A549 (cell line): ENCODE measurements at regions not wholly inside any gene's neighbourhood (a gene's known extent, or its start where the extent isn't known, plus 50 kb on each side); places are given as distances from the start of the nearest gene placed in this dataset.

Experiments
- ATAC-seq, 2 experiments: fragments of 200-7000 bp in 1 of 2; fragments of >200 bp in 1 of 2; cut with Nextera tagmentation in 1 of 2; cut with Tn5 transposase in 1 of 2; 3 replicates each; pipeline versions ENCODE4 v1.8.0 to v1.9.1; 2018 to 2020; ENCODE audit warnings: mild to moderate bottlenecking in 1 of 2, moderate library complexity in 1 of 2
- CTCF ChIA-PET: fragments of 300-600 bp; sonication (Branson Sonifier 250); formaldehyde crosslinking; extraction: SDS; loops from one replicate; lab custom pipeline; 2021; ENCODE audit warnings: antibody characterized with exemption, inconsistent platforms; lab: Yijun Ruan, JAX
- POLR2A ChIA-PET: fragments of 350-600 bp; formaldehyde crosslinking; extraction: SDS; loops from one replicate; lab custom pipeline; 2021; ENCODE audit warnings: antibody characterized with exemption, inconsistent platforms; lab: Yijun Ruan, JAX
- DNase-seq, 2 experiments: peaks; one replicate each; pipeline versions ENCODE4 v3.0.0 to v3.0.0-alpha.2; 2011 to 2016; ENCODE audit warnings: low read depth in 1 of 2, low spot score in 1 of 2
- FAIRE-seq: peaks from 2 replicates; lab custom pipeline; 2011; peaks lifted over from hg19 to GRCh38; lab: Jason Lieb, UNC
- H3K27ac ChIP-seq, 2 experiments: fragments of >200 bp; sonication (Bioruptor Twin); formaldehyde crosslinking; 3 replicates each; pipeline ENCODE4 v1.5.1; 2016 to 2017
- H3K4me1 ChIP-seq: fragments of >200 bp; sonication (Bioruptor Twin); formaldehyde crosslinking; 3 replicates; pipeline ENCODE4 v1.6.1; 2016
- H3K4me2 ChIP-seq: fragments of >200 bp; sonication (Bioruptor Twin); formaldehyde crosslinking; 3 replicates; pipeline ENCODE4 v1.6.1; 2016
- H3K4me3 ChIP-seq: fragments of >200 bp; sonication (Bioruptor Twin); formaldehyde crosslinking; 3 replicates; pipeline ENCODE4 v1.5.1; 2016
- H3K9me3 ChIP-seq: fragments of >200 bp; sonication (Bioruptor Twin); formaldehyde crosslinking; 3 replicates; pipeline ENCODE4 v1.6.1; 2016
- ATOH8 ChIP-seq: fragments of 250-450 bp; sonication (Bioruptor Pico); IDR thresholded peaks from 2 replicates; pipeline ENCODE4 v1.5.0; 2020; ENCODE audit warnings: low read depth, mild to moderate bottlenecking, moderate library complexity
- CBX2 ChIP-seq: fragments of 200-600 bp; sonication (generic); IDR thresholded peaks from 2 replicates; pipeline ENCODE4 v1.6.1; 2016; ENCODE audit warnings: low read depth, mild to moderate bottlenecking, borderline replicate concordance
- CEBPB ChIP-seq, 2 experiments: fragments of >200 bp in 1 of 2; sonication (Bioruptor Twin) in 1 of 2; formaldehyde crosslinking in 1 of 2; IDR thresholded peaks; 2 replicates each; pipeline ENCODE4 v1.6.1; 2012 to 2016
- EHF ChIP-seq: fragments of 250-450 bp; sonication (Bioruptor Pico); IDR thresholded peaks from 2 replicates; pipeline ENCODE4 v1.5.0; 2020; ENCODE audit warnings: mild to moderate bottlenecking
- EHMT2 ChIP-seq: fragments of 200-600 bp; sonication (generic); IDR thresholded peaks from 2 replicates; pipeline ENCODE4 v1.6.1; 2016; ENCODE audit warnings: antibody characterized with exemption, low read depth, mild to moderate bottlenecking, moderate library complexity
- EP300 ChIP-seq, 2 experiments: fragments of >200 bp; sonication (Bioruptor Twin); formaldehyde crosslinking; IDR thresholded peaks; 2 replicates in 1 of 2; 3 replicates in 1 of 2; pipeline ENCODE4 v1.6.1; 2016 to 2017
- ESRRA ChIP-seq: fragments of 150-350 bp; IDR thresholded peaks from 2 replicates; pipeline ENCODE4 v1.6.1; 2014; ENCODE audit warnings: mild to moderate bottlenecking, low read length, borderline replicate concordance
- FOSL2 ChIP-seq, 2 experiments: fragments of 450-650 bp in 1 of 2; fragments of >200 bp in 1 of 2; sonication (Bioruptor Twin) in 1 of 2; formaldehyde crosslinking; IDR thresholded peaks; 2 replicates each; pipeline versions ENCODE4 v1.5.0 to v1.6.1; 2016 to 2020; ENCODE audit warnings: mild to moderate bottlenecking in 1 of 2, moderate library complexity in 1 of 2
- HDAC2 ChIP-seq: fragments of 200-600 bp; sonication (generic); IDR thresholded peaks from 2 replicates; pipeline ENCODE4 v1.6.1; 2016
- HEYL ChIP-seq: fragments of 250-450 bp; sonication (Bioruptor Pico); IDR thresholded peaks from 2 replicates; pipeline ENCODE4 v1.8.0; 2021; ENCODE audit warnings: mild to moderate bottlenecking, moderate library complexity
- HOXB13 ChIP-seq: fragments of 250-450 bp; sonication (Bioruptor Pico); IDR thresholded peaks from 2 replicates; pipeline ENCODE4 v1.5.0; 2020; ENCODE audit warnings: low read depth, mild to moderate bottlenecking, moderate library complexity
- HOXB5 ChIP-seq: fragments of 250-450 bp; sonication (Bioruptor Pico); IDR thresholded peaks from 2 replicates; pipeline ENCODE4 v1.5.0; 2020; ENCODE audit warnings: mild to moderate bottlenecking, moderate library complexity
- KDM1A ChIP-seq: fragments of 200-600 bp; sonication (generic); IDR thresholded peaks from 2 replicates; pipeline ENCODE4 v1.6.1; 2016; ENCODE audit warnings: low read depth, mild to moderate bottlenecking
- MAFK ChIP-seq: fragments of 450-650 bp; IDR thresholded peaks from 2 replicates; pipeline ENCODE4 v1.6.1; 2014; ENCODE audit not compliant: partially characterized antibody
- MAZ ChIP-seq: fragments of 150-350 bp; IDR thresholded peaks from 2 replicates; pipeline ENCODE4 v1.6.1; 2014; ENCODE audit warnings: antibody characterized with exemption, low read depth, low read length, borderline replicate concordance
- MYC ChIP-seq: IDR thresholded peaks from 2 replicates; pipeline ENCODE4 v1.6.1; 2012; ENCODE audit warnings: mild to moderate bottlenecking, inconsistent platforms, low read length, improper control_type of control experiment, borderline replicate concordance
- NFE2L2 ChIP-seq: fragments of 150-350 bp; conservative IDR thresholded peaks from 2 replicates; pipeline ENCODE4 v1.6.1; 2014; ENCODE audit warnings: low read length
- PHF8 ChIP-seq: fragments of 200-600 bp; sonication (generic); IDR thresholded peaks from 2 replicates; pipeline ENCODE4 v1.6.1; 2016; ENCODE audit warnings: low read depth, mild to moderate bottlenecking, antibody characterized with exemption, moderate library complexity, borderline replicate concordance
- RFX5 ChIP-seq: fragments of 450-650 bp; IDR thresholded peaks from 2 replicates; pipeline ENCODE4 v1.7.1; 2014; ENCODE audit warnings: antibody characterized with exemption, mild to moderate bottlenecking, moderate library complexity
- SREBF2 ChIP-seq: fragments of 450-650 bp; IDR thresholded peaks from 2 replicates; pipeline ENCODE4 v1.6.1; 2014; ENCODE audit warnings: mild to moderate bottlenecking, moderate library complexity
- TFCP2L1 ChIP-seq: fragments of 250-450 bp; sonication (Bioruptor Pico); IDR thresholded peaks from 2 replicates; pipeline ENCODE4 v1.5.0; 2021; ENCODE audit warnings: mild to moderate bottlenecking
- ZFP36 ChIP-seq: fragments of 450-650 bp; IDR thresholded peaks from 2 replicates; pipeline ENCODE4 v1.6.1; 2014; ENCODE audit warnings: borderline replicate concordance; ENCODE audit not compliant: partially characterized antibody
- WGBS: methylation state at CpG from one replicate; pipeline ENCODE4 v1.1.6; 2017; ENCODE audit errors: missing lambda C conversion rate; 5-methylcytosine and 5-hydroxymethylcytosine counted together
- TF ChIP-seq, protein P1 (sequence below): fragments of >200 bp; sonication (Bioruptor Twin); formaldehyde crosslinking; IDR thresholded peaks from 2 replicates; pipeline ENCODE4 v1.6.1; 2016
- TF ChIP-seq, protein P2 (sequence below): fragments of >200 bp; sonication (Bioruptor Twin); formaldehyde crosslinking; IDR thresholded peaks from 3 replicates; pipeline ENCODE4 v1.5.1; 2016
- TF ChIP-seq, protein P3 (sequence below): fragments of 200-600 bp; sonication (generic); IDR thresholded peaks from 2 replicates; pipeline ENCODE4 v1.6.1; 2016; ENCODE audit warnings: antibody characterized with exemption, mild to moderate bottlenecking, moderate library complexity

DNA sequence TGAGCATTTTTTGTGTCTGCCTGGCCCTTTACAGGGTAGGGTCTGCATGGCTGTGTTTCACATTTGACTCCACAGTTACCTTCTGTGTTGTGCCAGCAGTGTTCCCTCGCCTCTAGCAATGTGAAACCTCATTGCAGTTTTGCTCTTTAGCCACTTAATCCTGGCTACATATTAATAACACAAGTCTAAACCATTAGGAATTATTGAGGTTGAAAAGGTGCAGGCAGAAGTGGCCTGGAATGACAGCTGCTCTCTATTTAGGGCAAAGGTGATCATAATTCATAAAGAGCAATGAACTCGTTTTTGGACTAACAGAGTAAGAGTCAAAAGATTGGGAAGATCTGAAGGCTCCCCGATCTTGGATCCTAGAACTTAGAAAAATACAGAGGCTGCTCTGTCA is 176.7 kb upstream of the RAD23B start:
- Histone ChIP-seq H3K9me3 (no peaks in the 10 kb centered on the region), H3K27ac (no peak overlapping the region), H3K4me2 (no peak overlapping the region)
- FAIRE-seq (no peak), ATAC-seq (no peak), DNase-seq (no peak)
- CTCF ChIA-PET: no interaction called here
- 0% methylated on average over 3 of the region's 3 CpGs for whole genome bisulfite sequencing
- TF ChIP-seq ESRRA (no peak), EHMT2 (no peak), NFE2L2 (no peak), MAFK (no peak), KDM1A (no peak), TFCP2L1 (CRISPR knock-in tag) (no peak), MAZ (no peak)
- TF ChIP-seq, all 56 proteins: peak for 0
- H3K4me1 ChIP-seq: no peaks in the 10 kb centered on the region
- POLR2A ChIA-PET: no interaction called here
- H3K4me3 ChIP-seq: no peak overlapping the region

- H3K4me3 ChIP-seq: no peak overlapping the region
- FAIRE-seq (no peak), ATAC-seq (no peak), DNase-seq (no peak)
- no peak for TF ChIP-seq HOXB5
- TF ChIP-seq, protein P1, sequence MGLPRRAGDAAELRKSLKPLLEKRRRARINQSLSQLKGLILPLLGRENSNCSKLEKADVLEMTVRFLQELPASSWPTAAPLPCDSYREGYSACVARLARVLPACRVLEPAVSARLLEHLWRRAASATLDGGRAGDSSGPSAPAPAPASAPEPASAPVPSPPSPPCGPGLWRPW: no peak
- TF ChIP-seq EP300 (IDR thresholded peaks at IDR 0.05): no peak
- no peak for TF ChIP-seq ATOH8 (CRISPR knock-in tag)
- TF ChIP-seq PHF8: no peak
- TF ChIP-seq SREBF2: no peak
- no peak for TF ChIP-seq MYC
- TF ChIP-seq HDAC2: no peak
- TF ChIP-seq ESRRA: no peak
- no peak for TF ChIP-seq RFX5
- no peak for TF ChIP-seq HEYL
- TF ChIP-seq, protein P2, sequence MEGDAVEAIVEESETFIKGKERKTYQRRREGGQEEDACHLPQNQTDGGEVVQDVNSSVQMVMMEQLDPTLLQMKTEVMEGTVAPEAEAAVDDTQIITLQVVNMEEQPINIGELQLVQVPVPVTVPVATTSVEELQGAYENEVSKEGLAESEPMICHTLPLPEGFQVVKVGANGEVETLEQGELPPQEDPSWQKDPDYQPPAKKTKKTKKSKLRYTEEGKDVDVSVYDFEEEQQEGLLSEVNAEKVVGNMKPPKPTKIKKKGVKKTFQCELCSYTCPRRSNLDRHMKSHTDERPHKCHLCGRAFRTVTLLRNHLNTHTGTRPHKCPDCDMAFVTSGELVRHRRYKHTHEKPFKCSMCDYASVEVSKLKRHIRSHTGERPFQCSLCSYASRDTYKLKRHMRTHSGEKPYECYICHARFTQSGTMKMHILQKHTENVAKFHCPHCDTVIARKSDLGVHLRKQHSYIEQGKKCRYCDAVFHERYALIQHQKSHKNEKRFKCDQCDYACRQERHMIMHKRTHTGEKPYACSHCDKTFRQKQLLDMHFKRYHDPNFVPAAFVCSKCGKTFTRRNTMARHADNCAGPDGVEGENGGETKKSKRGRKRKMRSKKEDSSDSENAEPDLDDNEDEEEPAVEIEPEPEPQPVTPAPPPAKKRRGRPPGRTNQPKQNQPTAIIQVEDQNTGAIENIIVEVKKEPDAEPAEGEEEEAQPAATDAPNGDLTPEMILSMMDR: no peak
- no peak for TF ChIP-seq FOSL2 (IDR thresholded peaks at IDR 0.05)
- TF ChIP-seq FOSL2 (CRISPR knock-in tag; IDR thresholded peaks at IDR 0.05): no peak
- no peaks in the 10 kb centered on the region for H3K9me3 ChIP-seq
- 2% methylated on average over 7 of the region's 7 CpGs for WGBS
- no peaks in the 10 kb centered on the region for H3K4me1 ChIP-seq
- ChIA-PET CTCF (no interaction called here), POLR2A (no interaction called here)
- H3K27ac ChIP-seq: no peak overlapping the region
- no peak overlapping the region for H3K4me2 ChIP-seq
Observed at GRCh38 chr9:107108342-107109130, 174.5 kb upstream of the RAD23B start.

- FAIRE-seq (no peak), DNase-seq (no peak), ATAC-seq (no peak)
- H3K4me3 ChIP-seq: no peak overlapping the region
- ChIA-PET POLR2A (no interaction called here), CTCF (no interaction called here)
- WGBS: 22% methylated on average over 2 of the region's 2 CpGs
- no peaks in the 10 kb centered on the region for H3K4me1 ChIP-seq
- H3K4me2 ChIP-seq: no peak overlapping the region
- H3K27ac ChIP-seq: no peak overlapping the region
- H3K9me3 ChIP-seq: no peaks in the 10 kb centered on the region
- no peak for TF ChIP-seq CEBPB (IDR thresholded peaks at IDR 0.05)
- TF ChIP-seq CBX2: no peak
- no peak for TF ChIP-seq ESRRA
- TF ChIP-seq EHF (CRISPR knock-in tag): no peak
- TF ChIP-seq PHF8: no peak
- no peak for TF ChIP-seq HOXB5
- TF ChIP-seq, protein P3, sequence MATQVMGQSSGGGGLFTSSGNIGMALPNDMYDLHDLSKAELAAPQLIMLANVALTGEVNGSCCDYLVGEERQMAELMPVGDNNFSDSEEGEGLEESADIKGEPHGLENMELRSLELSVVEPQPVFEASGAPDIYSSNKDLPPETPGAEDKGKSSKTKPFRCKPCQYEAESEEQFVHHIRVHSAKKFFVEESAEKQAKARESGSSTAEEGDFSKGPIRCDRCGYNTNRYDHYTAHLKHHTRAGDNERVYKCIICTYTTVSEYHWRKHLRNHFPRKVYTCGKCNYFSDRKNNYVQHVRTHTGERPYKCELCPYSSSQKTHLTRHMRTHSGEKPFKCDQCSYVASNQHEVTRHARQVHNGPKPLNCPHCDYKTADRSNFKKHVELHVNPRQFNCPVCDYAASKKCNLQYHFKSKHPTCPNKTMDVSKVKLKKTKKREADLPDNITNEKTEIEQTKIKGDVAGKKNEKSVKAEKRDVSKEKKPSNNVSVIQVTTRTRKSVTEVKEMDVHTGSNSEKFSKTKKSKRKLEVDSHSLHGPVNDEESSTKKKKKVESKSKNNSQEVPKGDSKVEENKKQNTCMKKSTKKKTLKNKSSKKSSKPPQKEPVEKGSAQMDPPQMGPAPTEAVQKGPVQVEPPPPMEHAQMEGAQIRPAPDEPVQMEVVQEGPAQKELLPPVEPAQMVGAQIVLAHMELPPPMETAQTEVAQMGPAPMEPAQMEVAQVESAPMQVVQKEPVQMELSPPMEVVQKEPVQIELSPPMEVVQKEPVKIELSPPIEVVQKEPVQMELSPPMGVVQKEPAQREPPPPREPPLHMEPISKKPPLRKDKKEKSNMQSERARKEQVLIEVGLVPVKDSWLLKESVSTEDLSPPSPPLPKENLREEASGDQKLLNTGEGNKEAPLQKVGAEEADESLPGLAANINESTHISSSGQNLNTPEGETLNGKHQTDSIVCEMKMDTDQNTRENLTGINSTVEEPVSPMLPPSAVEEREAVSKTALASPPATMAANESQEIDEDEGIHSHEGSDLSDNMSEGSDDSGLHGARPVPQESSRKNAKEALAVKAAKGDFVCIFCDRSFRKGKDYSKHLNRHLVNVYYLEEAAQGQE: no peak
- no peak for TF ChIP-seq HEYL
- TF ChIP-seq, protein P2: no peak
- TF ChIP-seq ZFP36: no peak
- no peak for TF ChIP-seq HOXB13 (CRISPR knock-in tag)
Observed at GRCh38 chr9:107109324-107109723, 173.8 kb upstream of the RAD23B start.
